HK-2 (cell line): ENCODE measurements at regions not wholly inside any gene's neighbourhood (a gene's known extent, or its start where the extent isn't known, plus 50 kb on each side); places are given as distances from the start of the nearest gene placed in this dataset.
A peak's percentile ranks its signal among the peaks of the same experiment; 100 is the strongest.
"Not testable (repeated sequence)": the region's sequence is repeated elsewhere in the genome, so short reads cannot be mapped to it uniquely, and the experiment has no call there.

Experiments
- DNase-seq: peaks from one replicate; pipeline ENCODE4 v3.0.0-alpha.2; 2018; ENCODE audit not compliant: unreplicated experiment

- DNase-seq = no peak
These were observed 152.6 kb upstream of the GBE1 start for GRCh38 chr3:81913886-81914663.

- no peak for DNase-seq
These were observed 149.8 kb upstream of the GBE1 start for GRCh38 chr3:81911221-81911620.

- DNase-seq = peak; percentile 2
These were observed 148.9 kb upstream of the GBE1 start for GRCh38 chr3:81910244-81910852.

GRCh38 chr3:81909796-81910195 lies 148.4 kb upstream of the GBE1 start:
- DNase-seq = no peak

GRCh38 chr3:81908561-81908960 lies 147.1 kb upstream of the GBE1 start:
- DNase-seq = no peak

- no peak for DNase-seq
These were observed 136.9 kb upstream of the GBE1 start for GRCh38 chr3:81898336-81898735.

GRCh38 chr3:81894598-81894997 lies 133.2 kb upstream of the GBE1 start:
- no peak for DNase-seq

- no peak for DNase-seq
These were observed 129.8 kb upstream of the GBE1 start for GRCh38 chr3:81891055-81891895.

GRCh38 chr3:81888914-81889557 lies 127.6 kb upstream of the GBE1 start:
- DNase-seq = no peak

GRCh38 chr3:81887448-81887847 lies 126.0 kb upstream of the GBE1 start:
- DNase-seq = no peak

GRCh38 chr3:81886081-81886480 lies 124.6 kb upstream of the GBE1 start:
- DNase-seq = no peak

GRCh38 chr3:81884791-81885190 lies 123.3 kb upstream of the GBE1 start:
- DNase-seq = no peak

GRCh38 chr3:81876826-81877225 lies 115.4 kb upstream of the GBE1 start:
- DNase-seq = no peak

- no peak for DNase-seq
These were observed 113.3 kb upstream of the GBE1 start for GRCh38 chr3:81874738-81875137.

- DNase-seq = no peak
These were observed 111.1 kb upstream of the GBE1 start for GRCh38 chr3:81872566-81872965.

GRCh38 chr3:81871358-81872155 lies 110.1 kb upstream of the GBE1 start:
- no peak for DNase-seq

GRCh38 chr3:81869382-81869781 lies 107.9 kb upstream of the GBE1 start:
- no peak for DNase-seq

- DNase-seq = no peak
These were observed 107.2 kb upstream of the GBE1 start for GRCh38 chr3:81868597-81868996.

GRCh38 chr3:81867875-81868274 lies 106.4 kb upstream of the GBE1 start:
- no peak for DNase-seq

GRCh38 chr3:81865164-81865563 lies 103.7 kb upstream of the GBE1 start:
- DNase-seq = not testable (repeated sequence)

- no peak for DNase-seq
These were observed 102.8 kb upstream of the GBE1 start for GRCh38 chr3:81864272-81864671.
